Hepatocyte (in vitro differentiated cells): ENCODE measurements at regions not wholly inside any gene's neighbourhood (a gene's known extent, or its start where the extent isn't known, plus 50 kb on each side); places are given as distances from the start of the nearest gene placed in this dataset.

Experiments
- DNase-seq: peaks from one replicate; pipeline ENCODE4 v3.0.0-alpha.2; 2016; ENCODE audit warnings: low spot score
- H2AFZ ChIP-seq: fragments of 200-600 bp; sonication (generic); 2 replicates; pipeline ENCODE4 v1.6.0; 2016; ENCODE audit warnings: antibody characterized with exemption, mild to moderate bottlenecking
- H3K27ac ChIP-seq: fragments of 200-600 bp; sonication (generic); 2 replicates; pipeline ENCODE4 v1.5.1; 2016; ENCODE audit warnings: mild to moderate bottlenecking
- H3K27me3 ChIP-seq: fragments of 200-600 bp; sonication (generic); 2 replicates; pipeline ENCODE4 v1.6.1; 2016
- H3K36me3 ChIP-seq: fragments of 200-600 bp; sonication (generic); replicated peaks from 2 replicates; pipeline ENCODE4 v1.5.1; 2016; ENCODE audit warnings: low read depth; ENCODE audit not compliant: insufficient read depth
- H3K4me1 ChIP-seq: fragments of 200-600 bp; sonication (generic); 2 replicates; pipeline ENCODE4 v1.5.1; 2016; ENCODE audit warnings: mild to moderate bottlenecking, moderate library complexity; ENCODE audit not compliant: insufficient read depth
- H3K4me2 ChIP-seq: fragments of 200-600 bp; sonication (generic); 2 replicates; pipeline ENCODE4 v1.6.0; 2016
- H3K4me3 ChIP-seq: fragments of 200-600 bp; sonication (generic); 2 replicates; pipeline ENCODE4 v1.5.1; 2016; ENCODE audit warnings: mild to moderate bottlenecking
- H3K79me2 ChIP-seq: fragments of 200-600 bp; sonication (generic); 2 replicates; pipeline ENCODE4 v1.6.0; 2017; ENCODE audit warnings: mild to moderate bottlenecking
- H3K9me2 ChIP-seq: fragments of 200-600 bp; sonication (generic); replicated peaks from 2 replicates; pipeline ENCODE4 v1.6.0; 2017; ENCODE audit warnings: mild to moderate bottlenecking; ENCODE audit not compliant: insufficient read depth
- H3K9me3 ChIP-seq: fragments of 200-600 bp; sonication (generic); 2 replicates; pipeline ENCODE4 v1.5.1; 2016; ENCODE audit warnings: low read depth, mild to moderate bottlenecking
- H4K20me1 ChIP-seq: fragments of 200-600 bp; sonication (generic); 2 replicates; pipeline ENCODE4 v1.6.0; 2016; ENCODE audit warnings: mild to moderate bottlenecking; ENCODE audit not compliant: insufficient read depth, poor library complexity, severe bottlenecking
- CTCF ChIP-seq: fragments of 200-600 bp; sonication (generic); IDR thresholded peaks from 2 replicates; pipeline ENCODE4 v1.5.1; 2016; ENCODE audit warnings: antibody characterized with exemption, mild to moderate bottlenecking; ENCODE audit not compliant: poor library complexity
- EZH2 ChIP-seq: fragments of 200-600 bp; sonication (generic); IDR thresholded peaks from 2 replicates; pipeline ENCODE4 v1.6.1; 2016; ENCODE audit warnings: antibody characterized with exemption, mild to moderate bottlenecking, borderline replicate concordance
- EZH2phosphoT487 ChIP-seq: fragments of 200-600 bp; sonication (generic); IDR thresholded peaks from one replicate; pipeline ENCODE4 v1.6.1; 2018; ENCODE audit warnings: antibody characterized with exemption, mild to moderate bottlenecking, low read depth, moderate library complexity; ENCODE audit not compliant: unreplicated experiment, severe bottlenecking
- WGBS: methylation state at CpG from one replicate; pipeline ENCODE4 v1.1.6; 2016; ENCODE audit warnings: low lambda C conversion rate; ENCODE audit errors: missing lambda C conversion rate; 5-methylcytosine and 5-hydroxymethylcytosine counted together

DNA sequence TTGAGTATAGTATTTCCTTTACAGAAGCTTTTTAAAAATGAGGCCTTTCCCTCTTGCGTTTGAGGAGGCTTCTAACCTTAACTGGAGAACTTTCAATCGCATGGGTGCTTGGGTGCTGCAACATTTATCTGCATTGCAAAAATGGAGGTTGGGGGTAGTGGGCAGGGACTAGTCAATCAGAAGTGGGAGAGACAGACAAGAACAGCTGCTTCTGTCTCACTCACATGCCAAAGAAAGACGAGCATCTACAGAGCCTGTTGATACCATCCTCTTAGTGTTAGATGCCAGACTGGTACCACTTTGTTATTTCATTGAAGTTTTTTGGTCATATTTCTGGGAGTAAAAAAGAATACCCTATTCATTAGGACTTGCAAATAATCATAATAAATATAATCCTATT is 1292.2 kb downstream of the UQCRFS1 start:
- Histone ChIP-seq H3K4me1 (no peaks in the 10 kb centered on the region), H3K79me2 (no peaks in the 10 kb centered on the region), H3K27me3 (no peaks in the 10 kb centered on the region), H3K4me2 (no peak overlapping the region), H3K9me2 (no peaks in the 10 kb centered on the region), H3K4me3 (no peak overlapping the region), H3K9me3 (no peaks in the 10 kb centered on the region), H3K36me3 (no peaks in the 10 kb centered on the region), H3K27ac (no peak overlapping the region), H2AFZ (no peak overlapping the region), H4K20me1 (no peaks in the 10 kb centered on the region)
- no peak for TF ChIP-seq EZH2
- no peak for TF ChIP-seq EZH2phosphoT487
- TF ChIP-seq CTCF = no peak
- DNase-seq = no peak
- WGBS = 79% methylated on average over 3 of the region's 3 CpGs

DNA sequence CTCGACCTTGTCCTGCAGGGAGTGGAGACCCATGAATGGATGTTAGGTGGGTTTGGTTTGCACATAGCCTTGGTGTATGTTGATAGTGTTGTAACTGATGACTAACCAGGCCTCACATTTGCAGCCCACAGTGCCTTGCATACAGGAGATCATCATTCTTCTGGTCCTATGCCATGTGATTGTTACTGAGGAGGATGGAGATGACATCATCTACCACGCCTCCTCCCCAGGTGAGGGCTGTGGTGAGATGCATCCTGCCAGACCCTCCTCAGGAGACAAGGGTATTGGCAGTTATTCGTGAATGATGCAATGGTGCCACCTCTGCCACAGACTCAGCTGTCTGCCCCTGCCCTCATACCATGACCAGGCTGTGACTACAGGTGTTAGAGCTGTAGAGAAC is 1294.1 kb downstream of the UQCRFS1 start:
- DNase-seq = no peak
- no peaks in the 10 kb centered on the region for H4K20me1 ChIP-seq
- no peak overlapping the region for H3K27ac ChIP-seq
- H3K9me2 ChIP-seq = no peaks in the 10 kb centered on the region
- no peak overlapping the region for H3K4me3 ChIP-seq
- TF ChIP-seq EZH2phosphoT487 (no peak), CTCF (no peak), EZH2 (no peak)
- H3K79me2 ChIP-seq = no peaks in the 10 kb centered on the region
- no peaks in the 10 kb centered on the region for H3K36me3 ChIP-seq
- H3K4me2 ChIP-seq = no peak overlapping the region
- H3K4me1 ChIP-seq = no peaks in the 10 kb centered on the region
- WGBS = 55% methylated on average over 3 of the region's 3 CpGs
- H3K27me3 ChIP-seq = no peaks in the 10 kb centered on the region
- no peaks in the 10 kb centered on the region for H3K9me3 ChIP-seq
- H2AFZ ChIP-seq = no peak overlapping the region

- Histone ChIP-seq H2AFZ (no peak overlapping the region), H3K36me3 (no peaks in the 10 kb centered on the region), H3K9me2 (no peaks in the 10 kb centered on the region), H3K27me3 (no peaks in the 10 kb centered on the region), H3K4me1 (no peaks in the 10 kb centered on the region), H3K79me2 (no peaks in the 10 kb centered on the region), H3K9me3 (no peaks in the 10 kb centered on the region), H3K27ac (no peak overlapping the region), H4K20me1 (no peaks in the 10 kb centered on the region), H3K4me2 (no peak overlapping the region), H3K4me3 (no peak overlapping the region)
- 87% methylated on average over 17 of the region's 19 CpGs for WGBS
- TF ChIP-seq EZH2phosphoT487 = no peak
- TF ChIP-seq CTCF = no peak
- TF ChIP-seq EZH2 = no peak
- DNase-seq = no peak
Measured at GRCh38 chr19:27911122-27911898, 1301.6 kb downstream of the UQCRFS1 start.
